Vagina (tissue), 2 donors: ENCODE measurements at regions not wholly inside any gene's neighbourhood (a gene's known extent, or its start where the extent isn't known, plus 50 kb on each side); places are given as distances from the start of the nearest gene placed in this dataset.
"Not testable (repeated sequence)": the region's sequence is repeated elsewhere in the genome, so short reads cannot be mapped to it uniquely, and the experiment has no call there.

Experiments
- DNase-seq, 2 donors: peaks; one replicate each; pipeline ENCODE4 v3.0.0-alpha.2; 2017; ENCODE audit errors: extremely low spot score in 2 of 2
- H3K27ac ChIP-seq: fragments of 200-600 bp; sonication (generic); one replicate; pipeline ENCODE4 v1.5.1; 2019
- H3K27me3 ChIP-seq: fragments of 200-600 bp; sonication (generic); one replicate; pipeline ENCODE4 v1.5.1; 2019
- H3K36me3 ChIP-seq, 2 donors: fragments of 200-600 bp; sonication (generic); one replicate each; pipeline ENCODE4 v1.5.1; 2017 to 2019
- H3K4me1 ChIP-seq: fragments of 200-600 bp; sonication (generic); one replicate; pipeline ENCODE4 v1.5.1; 2019
- H3K4me3 ChIP-seq, 2 donors: fragments of 200-600 bp; sonication (generic); 1 replicate in 1 of 2; 2 replicates in 1 of 2; pipeline ENCODE4 v1.5.1; 2016 to 2019
- H3K9me3 ChIP-seq: fragments of 200-600 bp; sonication (generic); one replicate; pipeline ENCODE4 v1.5.1; 2019
- POLR2A ChIP-seq, 2 donors: fragments of 450-650 bp; IDR thresholded peaks; one replicate each; pipeline ENCODE4 v1.6.1; 2017; ENCODE audit warnings: antibody characterized with exemption in 2 of 2, mild to moderate bottlenecking in 2 of 2, moderate library complexity in 2 of 2
- POLR2AphosphoS5 ChIP-seq, 2 donors: sonication (generic); formaldehyde crosslinking; IDR thresholded peaks; one replicate each; pipeline ENCODE4 v1.9.0; 2017; ENCODE audit warnings: antibody characterized with exemption in 2 of 2, mild to moderate bottlenecking in 2 of 2, low read depth in 1 of 2; ENCODE audit not compliant: insufficient read depth in 1 of 2
- intact Hi-C: fragments of 100-400 bp; cut with DNase I; formaldehyde crosslinking; loops from one replicate; pipeline ENCODE4 v1.15.1; 2023
- TF ChIP-seq, protein P1 (sequence below), 3 experiments: fragments of 450-650 bp in 2 of 3; fragments of 200-600 bp in 1 of 3; sonication (generic) in 1 of 3; IDR thresholded peaks; one replicate each; pipeline ENCODE4 v1.5.1; 2017 to 2019; ENCODE audit warnings: antibody characterized with exemption in 3 of 3, mild to moderate bottlenecking in 2 of 3, moderate library complexity in 2 of 3

DNA sequence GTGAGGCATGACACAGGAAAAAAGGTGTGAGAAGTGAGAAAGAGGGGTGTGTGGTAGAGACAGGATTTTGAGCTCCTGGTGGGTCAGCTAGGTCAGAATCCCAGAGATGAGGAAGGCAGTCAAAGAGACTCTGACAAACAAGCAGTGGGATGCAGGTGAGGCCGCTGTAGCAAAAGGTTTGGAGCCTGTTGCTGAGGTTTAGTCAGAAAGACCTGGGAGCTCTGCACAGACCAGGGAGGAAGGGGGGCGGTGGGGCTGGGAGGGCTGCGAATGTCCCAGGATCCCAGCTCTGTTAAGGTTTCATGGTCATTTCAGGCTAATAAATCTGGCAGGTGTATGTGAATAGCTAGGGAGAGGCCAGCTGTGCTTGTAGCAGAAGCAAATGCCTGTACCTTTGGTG is 373.9 kb upstream of the SYNCRIP start:
- TF ChIP-seq POLR2AphosphoS5 (IDR thresholded peaks at IDR 0.05; ENCODE audit: insufficient read depth in 1 of 2, low read depth in 1 of 2) (no peak), POLR2A (IDR thresholded peaks at IDR 0.05) (no peak)
- TF ChIP-seq, protein P1, sequence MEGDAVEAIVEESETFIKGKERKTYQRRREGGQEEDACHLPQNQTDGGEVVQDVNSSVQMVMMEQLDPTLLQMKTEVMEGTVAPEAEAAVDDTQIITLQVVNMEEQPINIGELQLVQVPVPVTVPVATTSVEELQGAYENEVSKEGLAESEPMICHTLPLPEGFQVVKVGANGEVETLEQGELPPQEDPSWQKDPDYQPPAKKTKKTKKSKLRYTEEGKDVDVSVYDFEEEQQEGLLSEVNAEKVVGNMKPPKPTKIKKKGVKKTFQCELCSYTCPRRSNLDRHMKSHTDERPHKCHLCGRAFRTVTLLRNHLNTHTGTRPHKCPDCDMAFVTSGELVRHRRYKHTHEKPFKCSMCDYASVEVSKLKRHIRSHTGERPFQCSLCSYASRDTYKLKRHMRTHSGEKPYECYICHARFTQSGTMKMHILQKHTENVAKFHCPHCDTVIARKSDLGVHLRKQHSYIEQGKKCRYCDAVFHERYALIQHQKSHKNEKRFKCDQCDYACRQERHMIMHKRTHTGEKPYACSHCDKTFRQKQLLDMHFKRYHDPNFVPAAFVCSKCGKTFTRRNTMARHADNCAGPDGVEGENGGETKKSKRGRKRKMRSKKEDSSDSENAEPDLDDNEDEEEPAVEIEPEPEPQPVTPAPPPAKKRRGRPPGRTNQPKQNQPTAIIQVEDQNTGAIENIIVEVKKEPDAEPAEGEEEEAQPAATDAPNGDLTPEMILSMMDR (IDR thresholded peaks at IDR 0.05), result no peak
- no peak overlapping the region for H3K4me3 ChIP-seq
- intact Hi-C loops, result no loop called here

DNA sequence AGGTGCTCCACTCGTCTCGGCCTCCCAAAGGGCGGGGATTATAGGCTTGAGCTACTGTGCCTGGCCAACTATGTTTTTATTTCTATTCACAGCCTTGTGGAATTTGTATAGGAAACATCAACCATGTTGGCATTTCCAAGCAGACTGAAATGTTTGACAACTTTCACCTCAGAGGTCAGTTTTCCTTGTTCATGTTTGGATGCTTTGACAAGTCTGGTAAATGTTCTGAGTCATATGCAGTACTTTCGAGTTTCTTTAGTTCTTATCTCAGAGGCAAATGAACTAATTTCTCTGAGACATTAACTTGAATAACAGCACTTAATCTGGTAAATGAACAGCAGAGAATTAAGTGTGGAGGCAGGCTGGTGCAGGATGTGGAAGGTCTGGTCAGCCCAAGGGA is 373.4 kb upstream of the SYNCRIP start:
- Histone ChIP-seq H3K27me3 (no peaks in the 10 kb centered on the region), H3K4me3 (no peak overlapping the region), H3K4me1 (no peaks in the 10 kb centered on the region), H3K27ac (no peak overlapping the region), H3K36me3 (no peaks in the 10 kb centered on the region), H3K9me3 (no peaks in the 10 kb centered on the region)
- intact Hi-C loops, result no loop called here
- no peak for DNase-seq
- TF ChIP-seq POLR2A (IDR thresholded peaks at IDR 0.05), result no peak
- no peak for TF ChIP-seq POLR2AphosphoS5 (IDR thresholded peaks at IDR 0.05; ENCODE audit: insufficient read depth in 1 of 2, low read depth in 1 of 2)
- TF ChIP-seq, protein P1 (IDR thresholded peaks at IDR 0.05), result no peak

More for the DNA sequence above, 373.9 kb upstream of the SYNCRIP start:
- Histone ChIP-seq H3K27ac (no peak overlapping the region), H3K36me3 (no peaks in the 10 kb centered on the region), H3K4me1 (no peaks in the 10 kb centered on the region), H3K9me3 (no peaks in the 10 kb centered on the region), H3K27me3 (no peaks in the 10 kb centered on the region)
- no peak for DNase-seq

DNA sequence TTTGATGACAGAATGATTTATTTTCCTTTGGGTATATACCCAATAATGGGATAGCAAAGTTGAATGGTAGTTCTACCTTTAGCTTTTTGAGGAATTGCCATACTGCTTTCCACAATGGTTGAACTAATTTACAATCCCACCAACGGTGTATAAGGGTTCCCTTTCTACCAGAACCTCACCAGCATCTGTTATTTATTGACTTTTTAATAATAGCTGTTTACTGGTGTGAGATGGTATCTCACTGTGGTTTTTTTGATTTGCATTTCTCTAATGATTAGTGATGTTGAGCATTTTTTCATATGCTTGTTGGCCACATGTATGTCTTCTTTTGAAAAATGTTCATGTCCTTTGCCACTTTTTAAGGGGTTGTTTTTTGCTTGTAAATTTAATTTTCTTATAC is 370.3 kb upstream of the SYNCRIP start:
- H3K4me1 ChIP-seq, H3K4me3 ChIP-seq, H3K9me3 ChIP-seq, H3K27ac ChIP-seq, DNase-seq, H3K36me3 ChIP-seq, intact Hi-C loops, H3K27me3 ChIP-seq: not testable (repeated sequence)

DNA sequence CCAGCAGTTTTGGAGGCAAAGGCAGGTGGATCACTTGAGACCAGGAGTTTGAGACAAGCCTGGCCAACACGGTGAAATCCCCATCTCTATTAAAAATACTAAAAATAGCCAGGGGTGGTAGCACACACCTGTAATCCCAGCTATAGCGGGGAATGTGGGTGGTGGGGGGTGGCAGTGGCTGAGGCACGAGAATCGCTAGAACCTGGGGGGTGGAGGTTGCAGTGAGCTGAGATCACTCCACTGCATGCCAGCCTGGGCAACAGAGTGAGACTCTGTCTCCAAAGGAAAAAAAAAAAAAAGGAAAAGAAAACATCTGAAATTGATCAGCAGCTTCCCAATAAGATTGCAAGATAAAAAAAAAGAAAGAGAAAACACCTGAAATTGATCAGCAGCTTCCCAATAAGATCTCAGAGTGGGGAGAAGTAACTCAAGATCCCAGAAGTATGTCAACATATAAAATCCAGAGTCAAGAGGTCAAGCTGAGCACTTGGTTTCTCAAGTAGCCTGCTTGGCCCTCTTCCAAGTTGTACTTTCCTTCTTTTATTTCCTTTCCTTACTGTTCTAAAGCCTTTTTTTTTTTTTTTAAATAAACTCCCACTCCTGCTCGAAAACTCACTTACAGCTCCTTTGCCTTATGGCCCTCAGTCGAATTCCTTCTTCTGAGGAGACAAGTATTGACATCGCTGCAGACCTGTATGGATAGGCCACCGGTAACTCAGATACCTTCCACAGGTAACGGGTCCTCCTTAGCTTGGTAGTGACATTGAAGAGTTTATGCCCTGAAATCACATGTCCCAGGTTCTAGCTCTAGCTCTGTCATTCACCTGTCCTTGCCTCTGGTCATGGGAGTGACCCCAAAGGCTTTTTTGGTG is 368.5 kb upstream of the SYNCRIP start:
- Histone ChIP-seq H3K36me3 (no peaks in the 10 kb centered on the region), H3K4me1 (no peaks in the 10 kb centered on the region), H3K27ac (no peak overlapping the region), H3K4me3 (no peak overlapping the region), H3K27me3 (no peaks in the 10 kb centered on the region), H3K9me3 (no peaks in the 10 kb centered on the region)
- no peak for DNase-seq
- TF ChIP-seq POLR2A (IDR thresholded peaks at IDR 0.05) (no peak), POLR2AphosphoS5 (IDR thresholded peaks at IDR 0.05; ENCODE audit: insufficient read depth in 1 of 2, low read depth in 1 of 2) (no peak)
- TF ChIP-seq, protein P1 (IDR thresholded peaks at IDR 0.05), result no peak
- intact Hi-C loops, result no loop called here

DNA sequence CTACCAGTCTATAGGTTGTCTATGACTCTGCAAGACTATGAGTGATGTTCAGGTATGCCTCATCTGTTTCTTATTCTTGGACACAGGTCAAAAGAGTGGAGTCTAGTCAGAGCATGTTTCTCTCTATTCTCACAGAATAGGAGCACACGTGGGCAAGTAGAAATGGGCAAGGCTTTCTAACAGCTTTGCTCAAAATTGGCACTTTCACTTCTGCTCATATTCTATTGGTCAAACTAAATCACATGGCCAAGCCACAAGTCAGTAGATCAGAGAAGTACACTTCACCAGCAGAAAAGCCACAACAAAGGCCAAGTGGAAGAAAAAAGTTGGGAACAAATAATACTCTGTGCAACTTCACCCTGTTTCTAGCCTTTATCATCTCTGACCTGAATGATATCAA is 354.5 kb upstream of the SYNCRIP start:
- no peak overlapping the region for H3K4me3 ChIP-seq
- no peaks in the 10 kb centered on the region for H3K27me3 ChIP-seq
- no peak for DNase-seq
- no peaks in the 10 kb centered on the region for H3K36me3 ChIP-seq
- H3K9me3 ChIP-seq, result no peaks in the 10 kb centered on the region
- intact Hi-C loops, result no loop called here
- no peaks in the 10 kb centered on the region for H3K4me1 ChIP-seq
- H3K27ac ChIP-seq, result no peak overlapping the region
- TF ChIP-seq POLR2A (IDR thresholded peaks at IDR 0.05) (no peak), POLR2AphosphoS5 (IDR thresholded peaks at IDR 0.05; ENCODE audit: insufficient read depth in 1 of 2, low read depth in 1 of 2) (no peak)
- TF ChIP-seq, protein P1 (IDR thresholded peaks at IDR 0.05), result no peak
